ENCODE measurements at regions not wholly inside any gene's neighbourhood (a gene's known extent, or its start where the extent isn't known, plus 50 kb on each side); places are given as distances from the start of the nearest gene placed in this dataset.

GRCh38 chrX:8366481-8366880, 98.1 kb upstream of the VCX3B start:
- no peak for TF ChIP-seq CTCF (IDR thresholded peaks at IDR 0.05)
- no peak for TF ChIP-seq POLR2A (IDR thresholded peaks at IDR 0.05)
